ENCODE measurements at regions not wholly inside any gene's neighbourhood (a gene's known extent, or its start where the extent isn't known, plus 50 kb on each side); places are given as distances from the start of the nearest gene placed in this dataset.

DNA sequence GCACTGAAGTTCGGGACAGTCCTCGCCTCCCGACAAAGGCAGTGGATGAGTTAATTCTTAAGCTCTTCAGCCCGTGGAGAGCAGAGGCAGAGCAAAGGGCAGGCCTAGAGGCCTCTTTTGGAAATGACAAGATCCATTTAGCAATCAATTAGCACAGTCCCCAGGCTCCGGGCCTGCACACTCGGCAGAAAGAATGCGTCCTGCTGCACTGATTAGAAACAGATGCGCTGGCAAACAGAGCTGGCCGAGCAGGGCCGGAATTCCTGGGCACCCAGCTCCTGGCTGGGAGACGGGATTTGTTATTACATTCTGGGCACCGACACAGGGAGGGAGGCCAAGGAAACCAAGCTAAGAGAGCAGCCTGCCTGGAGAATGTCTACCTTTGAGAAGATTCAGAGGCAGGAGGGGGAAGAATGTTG lies 162.9 kb downstream of the COPRS start:
- Histone ChIP-seq H2AFZ (ENCODE audit: low read length) (0 out of 2 replicates have a peak overlapping the region, but pooled peaks have one; percentile 3), H3K14ac (ENCODE audit: insufficient read length) (no peak overlapping the region), H3K4ac (replicated peaks; ENCODE audit: insufficient read length, low read depth, low read length) (no peak overlapping the region), H2BK120ac (replicated peaks; ENCODE audit: low read depth, low read length) (no peak overlapping the region), H3K23me2 (ENCODE audit: low read depth, low read length) (no peaks in the 10 kb centered on the region), H3K4me2 (ENCODE audit: insufficient read depth in 1 of 2, low read depth in 2 of 2, low read length in 2 of 2) (no peak overlapping the region), H2BK5ac (ENCODE audit: low read depth, low read length) (no peak overlapping the region), H3K79me2 (ENCODE audit: control insufficient read depth in 1 of 2, insufficient read depth in 2 of 2, low read length in 2 of 2) (no peaks in the 10 kb centered on the region), H2BK12ac (ENCODE audit: low read depth, low read length) (no peak overlapping the region), H3K56ac (replicated peaks; ENCODE audit: insufficient read length, low read depth, low read length) (no peak overlapping the region), H3K4me3 (ENCODE audit: extremely low read depth in 1 of 4, insufficient read depth in 2 of 4, low read depth in 3 of 4, low read length in 4 of 4) (no peak overlapping the region), H3K27me3 (replicated peaks in 1 of 4; ENCODE audit: control insufficient read depth in 3 of 4, extremely low read depth in 1 of 4, insufficient read depth in 3 of 4, low read length in 3 of 4) (no peaks in the 10 kb centered on the region), H3K23ac (ENCODE audit: insufficient read length) (no peak overlapping the region), H4K20me1 (replicated peaks in 1 of 2; ENCODE audit: control insufficient read depth in 1 of 2, insufficient read depth in 2 of 2, low read length in 2 of 2) (no peaks in the 10 kb centered on the region), H4K5ac (ENCODE audit: insufficient read length, low read depth, low read length) (no peak overlapping the region), H4K8ac (ENCODE audit: extremely low read depth, insufficient read depth, low read length) (no peak overlapping the region), H2BK15ac (ENCODE audit: low read length) (no peak overlapping the region), H3K27ac (ENCODE audit: low read depth, low read length) (no peak overlapping the region), H3K18ac (ENCODE audit: extremely low read depth, low read length) (no peak overlapping the region), H3K4me1 (replicated peaks in 1 of 4; ENCODE audit: control insufficient read depth in 3 of 4, insufficient read depth in 4 of 4, low read length in 3 of 4) (no peaks in the 10 kb centered on the region; a peak in 1 of 7 replicates), H2AK5ac (ENCODE audit: low read depth, low read length) (no peak overlapping the region), H3K9ac (replicated peaks in 1 of 4; ENCODE audit: extremely low read depth in 1 of 4, low read depth in 3 of 4, low read length in 3 of 4) (no peak overlapping the region), H3K9me3 (ENCODE audit: insufficient read depth in 2 of 2, low read depth in 1 of 2, low read length in 1 of 2) (no peaks in the 10 kb centered on the region), H4K91ac (replicated peaks; ENCODE audit: insufficient read length, low read length) (no peak overlapping the region), H3K79me1 (ENCODE audit: low read depth, low read length) (no peaks in the 10 kb centered on the region), H2BK20ac (ENCODE audit: low read length) (no peak overlapping the region), H3K36me3 (ENCODE audit: control insufficient read depth in 2 of 4, insufficient read depth in 4 of 4, low read length in 3 of 4) (no peaks in the 10 kb centered on the region)
- DNase-seq (ENCODE audit: low read depth in 1 of 2, low spot score in 2 of 2), result peak in 1 of 2 experiments; percentile 49
- TF ChIP-seq BACH1 (IDR thresholded peaks at IDR 0.05; ENCODE audit: low read length), result no peak
- TF ChIP-seq MAFK (IDR thresholded peaks at IDR 0.05; ENCODE audit: low read depth, low read length), result no peak; the same call in 1 of the 2 replicates
- TF ChIP-seq, protein P1, sequence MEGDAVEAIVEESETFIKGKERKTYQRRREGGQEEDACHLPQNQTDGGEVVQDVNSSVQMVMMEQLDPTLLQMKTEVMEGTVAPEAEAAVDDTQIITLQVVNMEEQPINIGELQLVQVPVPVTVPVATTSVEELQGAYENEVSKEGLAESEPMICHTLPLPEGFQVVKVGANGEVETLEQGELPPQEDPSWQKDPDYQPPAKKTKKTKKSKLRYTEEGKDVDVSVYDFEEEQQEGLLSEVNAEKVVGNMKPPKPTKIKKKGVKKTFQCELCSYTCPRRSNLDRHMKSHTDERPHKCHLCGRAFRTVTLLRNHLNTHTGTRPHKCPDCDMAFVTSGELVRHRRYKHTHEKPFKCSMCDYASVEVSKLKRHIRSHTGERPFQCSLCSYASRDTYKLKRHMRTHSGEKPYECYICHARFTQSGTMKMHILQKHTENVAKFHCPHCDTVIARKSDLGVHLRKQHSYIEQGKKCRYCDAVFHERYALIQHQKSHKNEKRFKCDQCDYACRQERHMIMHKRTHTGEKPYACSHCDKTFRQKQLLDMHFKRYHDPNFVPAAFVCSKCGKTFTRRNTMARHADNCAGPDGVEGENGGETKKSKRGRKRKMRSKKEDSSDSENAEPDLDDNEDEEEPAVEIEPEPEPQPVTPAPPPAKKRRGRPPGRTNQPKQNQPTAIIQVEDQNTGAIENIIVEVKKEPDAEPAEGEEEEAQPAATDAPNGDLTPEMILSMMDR (IDR thresholded peaks at IDR 0.05; ENCODE audit: control extremely low read depth in 1 of 3, insufficient read depth in 1 of 3, low read depth in 1 of 3, low read length in 3 of 3), result peak in 2 of 3 experiments; percentile 21 to 30; a peak in 2 of 4 replicates
- no peak for TF ChIP-seq KDM4A (IDR thresholded peaks at IDR 0.05; ENCODE audit: low read depth, low read length, severe bottlenecking)
- TF ChIP-seq SUZ12 (IDR thresholded peaks at IDR 0.05; ENCODE audit: low read length), result no peak
- peak; percentile 7 to 45; a peak in 2 of 4 replicates for TF ChIP-seq RAD21 (IDR thresholded peaks at IDR 0.05 in 1 of 2, conservative IDR thresholded peaks at IDR 0.05 in 1 of 2; ENCODE audit: low read depth in 2 of 2, low read length in 2 of 2)
- FAIRE-seq, result no peak
- CTCF ChIA-PET (ENCODE audit: partially characterized antibody), result interaction anchor here (0.7 to 1.8 kb wide), 11 partner anchors 9 to 161 kb away, joined by 3 to 11 read pairs (median 4); no protein-coding TSS in a partner anchor
- 78% methylated on average over 12 of the region's 12 CpGs; no CpG with 5 or more reads in 1 of the 2 experiments for WGBS, 2 experiments (ENCODE audit: extremely low coverage in 1 of 2, insufficient coverage in 1 of 2, insufficient read length in 1 of 2, insufficient replicate concordance in 2 of 2, low coverage in 1 of 2, low lambda C conversion rate in 2 of 2, missing lambda C conversion rate in 1 of 2)
- POLR2A ChIA-PET (ENCODE audit: partially characterized antibody), result no interaction called here

All from H1 (cell line).